AG09309 (cell line): ENCODE measurements at regions not wholly inside any gene's neighbourhood (a gene's known extent, or its start where the extent isn't known, plus 50 kb on each side); places are given as distances from the start of the nearest gene placed in this dataset.

Source experiments
- DNase-seq: peaks from one replicate; pipeline ENCODE4 v3.0.0-alpha.2; 2010; ENCODE audit warnings: low read depth
- H3K4me3 ChIP-seq: 2 replicates; pipeline ENCODE4 v1.5.1; 2011; ENCODE audit warnings: mild to moderate bottlenecking, low read depth, low read length, moderate library complexity; ENCODE audit not compliant: control insufficient read depth
- CTCF ChIP-seq: IDR thresholded peaks from 2 replicates; pipeline ENCODE4 v1.5.1; 2011; ENCODE audit warnings: mild to moderate bottlenecking, low read depth, low read length, inconsistent platforms; ENCODE audit not compliant: insufficient read depth, control insufficient read depth; ENCODE audit errors: missing control alignments

- no peak for DNase-seq
- H3K4me3 ChIP-seq: no peak overlapping the region
- no peak for TF ChIP-seq CTCF
Observed at GRCh38 chr10:111390813-111391563, 314.2 kb downstream of the ADRA2A start.

GRCh38 chr10:111392159-111392558 lies 315.3 kb downstream of the ADRA2A start:
- TF ChIP-seq CTCF: no peak

GRCh38 chr10:111392910-111393309 lies 316.1 kb downstream of the ADRA2A start:
- no peak for DNase-seq
- no peak for TF ChIP-seq CTCF

More at GRCh38 chr10:111392159-111392558, 315.3 kb downstream of the ADRA2A start:
- peak; percentile 14 for DNase-seq
- no peak overlapping the region for H3K4me3 ChIP-seq

GRCh38 chr10:111410740-111411139 lies 333.9 kb downstream of the ADRA2A start:
- H3K4me3 ChIP-seq: no peak overlapping the region
- DNase-seq: no peak
- TF ChIP-seq CTCF: no peak

More at GRCh38 chr10:111392910-111393309, 316.1 kb downstream of the ADRA2A start:
- H3K4me3 ChIP-seq: no peak overlapping the region

GRCh38 chr10:111425459-111425858 lies 348.6 kb downstream of the ADRA2A start:
- no peak overlapping the region for H3K4me3 ChIP-seq
- no peak for TF ChIP-seq CTCF
- no peak for DNase-seq

GRCh38 chr10:111429288-111430028 lies 352.6 kb downstream of the ADRA2A start:
- no peak for DNase-seq
- TF ChIP-seq CTCF: no peak
- H3K4me3 ChIP-seq: no peak overlapping the region
